OCI-LY1 (cell line): ENCODE measurements at regions not wholly inside any gene's neighbourhood (a gene's known extent, or its start where the extent isn't known, plus 50 kb on each side); places are given as distances from the start of the nearest gene placed in this dataset.

Experiments
- H2AFZ ChIP-seq: fragments of 200-600 bp; sonication (generic), shearing (Covaris generic); 2 replicates; pipeline ENCODE4 v1.6.0; 2014; ENCODE audit warnings: antibody characterized with exemption, mild to moderate bottlenecking, low read length
- H3F3A ChIP-seq: fragments of 200-600 bp; sonication (generic), shearing (Covaris generic); 2 replicates; pipeline ENCODE4 v1.6.0; 2014; ENCODE audit warnings: mild to moderate bottlenecking, antibody characterized with exemption, low read length, moderate library complexity; ENCODE audit not compliant: insufficient read depth
- H3K27ac ChIP-seq: fragments of 200-600 bp; sonication (generic); 2 replicates; pipeline ENCODE4 v1.5.1; 2014; ENCODE audit warnings: low read length, mixed run types, mild to moderate bottlenecking, low read depth; ENCODE audit not compliant: poor library complexity, severe bottlenecking
- H3K27me3 ChIP-seq: fragments of 200-600 bp; sonication (generic); 2 replicates; pipeline ENCODE4 v1.6.0; 2014; ENCODE audit warnings: antibody characterized with exemption, mild to moderate bottlenecking, low read length, moderate library complexity; ENCODE audit not compliant: insufficient read depth
- H3K36me3 ChIP-seq: fragments of 200-600 bp; sonication (generic); 2 replicates; pipeline ENCODE4 v1.6.1; 2014; ENCODE audit warnings: mild to moderate bottlenecking, antibody characterized with exemption, low read length, moderate library complexity, mixed read lengths; ENCODE audit not compliant: insufficient read depth
- H3K4me1 ChIP-seq: fragments of 200-600 bp; sonication (generic); 2 replicates; pipeline ENCODE4 v1.5.1; 2014; ENCODE audit warnings: mild to moderate bottlenecking, low read length, moderate library complexity; ENCODE audit not compliant: insufficient read depth, severe bottlenecking
- H3K4me2 ChIP-seq: fragments of 200-600 bp; sonication (generic), shearing (Covaris generic); 2 replicates; pipeline ENCODE4 v1.6.1; 2014; ENCODE audit warnings: low read length
- H3K4me3 ChIP-seq: fragments of 200-600 bp; sonication (generic); 2 replicates; pipeline ENCODE4 v1.5.1; 2014; ENCODE audit warnings: low read length, low read depth, mild to moderate bottlenecking, mixed read lengths; ENCODE audit not compliant: poor library complexity, severe bottlenecking
- H3K79me2 ChIP-seq: fragments of 200-600 bp; shearing (Covaris generic); 2 replicates; pipeline ENCODE4 v1.6.1; 2016; ENCODE audit warnings: mixed run types, low read length, mixed read lengths; ENCODE audit not compliant: insufficient read depth
- H3K9ac ChIP-seq: fragments of 200-600 bp; sonication (generic), shearing (Covaris generic); 2 replicates; pipeline ENCODE4 v1.6.1; 2014; ENCODE audit warnings: mild to moderate bottlenecking, low read length, mixed read lengths
- H3K9me2 ChIP-seq: fragments of 200-600 bp; sonication (generic), shearing (Covaris generic); 2 replicates; pipeline ENCODE4 v1.6.1; 2014; ENCODE audit warnings: low read depth, mild to moderate bottlenecking, low read length, mixed read lengths
- H3K9me3 ChIP-seq: fragments of 200-600 bp; shearing (Covaris generic); 2 replicates; pipeline ENCODE4 v1.6.1; 2014; ENCODE audit warnings: low read length, mixed read lengths
- H4K20me1 ChIP-seq: fragments of 200-600 bp; sonication (generic), shearing (Covaris generic); 2 replicates; pipeline ENCODE4 v1.6.0; 2016; ENCODE audit warnings: mild to moderate bottlenecking, low read length; ENCODE audit not compliant: insufficient read depth
- CTCF ChIP-seq: fragments of 200-600 bp; sonication (generic), shearing (Covaris generic); IDR thresholded peaks from 2 replicates; pipeline ENCODE4 v1.5.1; 2017; ENCODE audit warnings: mild to moderate bottlenecking, antibody characterized with exemption, low read length, moderate library complexity, mixed read lengths
- EZH2 ChIP-seq: fragments of 200-600 bp; sonication (generic), shearing (Covaris generic); IDR thresholded peaks from 2 replicates; pipeline ENCODE4 v1.8.0; 2017; ENCODE audit warnings: borderline replicate concordance, mixed run types, mild to moderate bottlenecking, antibody characterized with exemption, low read length, moderate library complexity, mixed read lengths

DNA sequence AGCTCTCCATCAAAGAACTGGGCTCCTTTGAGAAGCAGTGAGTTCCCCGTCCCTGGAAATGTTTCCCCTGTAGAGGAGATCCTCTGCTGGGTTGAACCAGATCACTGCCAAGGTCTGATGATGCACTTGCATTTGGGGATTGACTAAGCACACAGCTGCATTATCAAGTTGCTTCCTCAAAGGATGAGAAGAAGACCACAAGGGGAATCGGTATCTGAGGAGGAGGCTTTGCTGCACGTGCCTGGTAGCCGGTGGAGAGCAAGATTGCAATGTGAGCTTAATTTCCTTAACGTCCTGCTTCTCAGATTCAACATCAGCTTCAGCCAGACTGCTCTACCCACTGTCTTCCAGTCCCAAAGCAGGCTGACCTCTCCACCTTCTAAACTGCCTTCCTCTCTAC, 128.8 kb upstream of the STMND1 start:
- no peak overlapping the region for H3K9ac ChIP-seq
- TF ChIP-seq EZH2, result no peak
- no peak for TF ChIP-seq CTCF
- H4K20me1 ChIP-seq, result no peaks in the 10 kb centered on the region
- H3K9me2 ChIP-seq, result no peaks in the 10 kb centered on the region
- H3K27me3 ChIP-seq, result 0 out of 2 replicates have a peak, but pooled peaks cover 3% of the 10 kb centered on the region
- no peaks in the 10 kb centered on the region for H3K79me2 ChIP-seq
- H3K36me3 ChIP-seq, result no peaks in the 10 kb centered on the region
- H3K27ac ChIP-seq, result no peak overlapping the region
- no peaks in the 10 kb centered on the region for H3K4me1 ChIP-seq
- H3K4me3 ChIP-seq, result no peak overlapping the region
- no peaks in the 10 kb centered on the region for H3F3A ChIP-seq
- H3K9me3 ChIP-seq, result no peaks in the 10 kb centered on the region
- no peak overlapping the region for H2AFZ ChIP-seq
- no peak overlapping the region for H3K4me2 ChIP-seq

DNA sequence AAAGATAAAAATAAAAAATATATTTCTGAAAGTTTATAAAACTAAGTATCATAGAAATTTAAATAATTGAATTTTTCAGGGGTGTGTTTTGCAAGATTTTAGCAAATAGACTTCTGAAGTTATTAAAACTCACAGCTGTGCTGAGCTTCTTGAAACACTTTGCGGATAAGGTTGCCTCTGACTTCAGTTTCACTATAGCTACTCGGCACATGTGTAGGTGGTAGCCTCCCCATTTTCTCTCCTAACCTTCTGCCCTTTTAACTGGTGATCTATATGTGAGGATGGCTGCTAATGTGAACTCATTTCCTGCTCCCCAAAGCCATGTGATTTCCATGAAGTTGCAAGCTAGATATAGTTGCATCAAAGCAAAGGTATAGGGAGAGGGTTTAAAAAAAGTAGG, 129.3 kb upstream of the STMND1 start:
- H3K79me2 ChIP-seq, result no peaks in the 10 kb centered on the region
- H3K36me3 ChIP-seq, result no peaks in the 10 kb centered on the region
- H3K27me3 ChIP-seq, result 0 out of 2 replicates have a peak, but pooled peaks cover 3% of the 10 kb centered on the region
- no peaks in the 10 kb centered on the region for H3K9me3 ChIP-seq
- H3K4me2 ChIP-seq, result no peak overlapping the region
- no peaks in the 10 kb centered on the region for H4K20me1 ChIP-seq
- H2AFZ ChIP-seq, result no peak overlapping the region
- H3K9ac ChIP-seq, result no peak overlapping the region
- no peak overlapping the region for H3K4me3 ChIP-seq
- no peaks in the 10 kb centered on the region for H3K9me2 ChIP-seq
- TF ChIP-seq CTCF, result no peak
- no peak for TF ChIP-seq EZH2
- H3K4me1 ChIP-seq, result no peaks in the 10 kb centered on the region
- no peak overlapping the region for H3K27ac ChIP-seq
- no peaks in the 10 kb centered on the region for H3F3A ChIP-seq

GRCh38 chr6:16969699-16970655, 131.9 kb upstream of the STMND1 start:
- Histone ChIP-seq H3K9ac (no peak overlapping the region), H4K20me1 (no peaks in the 10 kb centered on the region), H3K9me2 (no peaks in the 10 kb centered on the region), H3K79me2 (no peaks in the 10 kb centered on the region), H3K27me3 (0 out of 2 replicates have a peak, but pooled peaks cover 3% of the 10 kb centered on the region), H3K9me3 (no peaks in the 10 kb centered on the region), H3K4me3 (no peak overlapping the region), H2AFZ (no peak overlapping the region), H3K4me1 (no peaks in the 10 kb centered on the region), H3K27ac (no peak overlapping the region), H3K36me3 (no peaks in the 10 kb centered on the region), H3K4me2 (no peak overlapping the region), H3F3A (no peaks in the 10 kb centered on the region)
- TF ChIP-seq EZH2, result no peak
- TF ChIP-seq CTCF, result no peak
